ENCODE measurements at regions not wholly inside any gene's neighbourhood (a gene's known extent, or its start where the extent isn't known, plus 50 kb on each side); places are given as distances from the start of the nearest gene placed in this dataset.

GRCh38 chr16:8253718-8254117 lies 336.6 kb downstream of the TMEM114 start (continued):
- TF ChIP-seq REST (IDR thresholded peaks at IDR 0.05; ENCODE audit: low read depth) (no peak), SIN3A (IDR thresholded peaks at IDR 0.05; ENCODE audit: low read depth) (no peak), TCF7L2 (IDR thresholded peaks at IDR 0.05; ENCODE audit: borderline replicate concordance, extremely low read depth, insufficient read depth, insufficient read length) (no peak), CBX3 (IDR thresholded peaks at IDR 0.05; ENCODE audit: low read depth) (no peak), EZH2phosphoT487 (IDR thresholded peaks at IDR 0.05; ENCODE audit: borderline replicate concordance) (no peak), CTCF (IDR thresholded peaks at IDR 0.05 in 2 of 3, conservative IDR thresholded peaks at IDR 0.05 in 1 of 3; ENCODE audit: borderline replicate concordance in 1 of 3, insufficient read depth in 1 of 3, low read depth in 2 of 3, low read length in 2 of 3) (no peak), MAX (IDR thresholded peaks at IDR 0.05) (no peak), CEBPB (IDR thresholded peaks at IDR 0.05; ENCODE audit: low read depth) (no peak)

GRCh38 chr16:8251727-8252126 lies 338.6 kb downstream of the TMEM114 start:
- Histone ChIP-seq H3K4me1 (ENCODE audit: control insufficient read depth in 1 of 2, insufficient read depth in 2 of 2, low read length in 2 of 2) (no peaks in the 10 kb centered on the region), H4K20me1 (ENCODE audit: insufficient read depth) (no peaks in the 10 kb centered on the region), H3K4me2 (ENCODE audit: low read length) (no peak overlapping the region), H3K9ac (ENCODE audit: low read length) (no peak overlapping the region), H3K4me3 (replicated peaks in 1 of 2; ENCODE audit: low read depth in 1 of 2, low read length in 2 of 2) (no peak overlapping the region), H3K9me3 (ENCODE audit: control insufficient read depth in 1 of 2, insufficient read depth in 1 of 2, low read depth in 1 of 2, low read length in 2 of 2) (peaks cover 0 to 12% of the 10 kb centered on the region in 2 experiments; a peak in 2 of 4 replicates), H2AFZ (ENCODE audit: low read depth, low read length, poor library complexity, severe bottlenecking) (no peak overlapping the region), H3K27ac (ENCODE audit: low read depth, low read length) (no peak overlapping the region), H3K9me2 (ENCODE audit: insufficient read depth) (no peaks in the 10 kb centered on the region), H3K27me3 (ENCODE audit: insufficient read depth, low read length) (no peaks in the 10 kb centered on the region), H3K36me3 (ENCODE audit: control insufficient read depth in 1 of 2, insufficient read depth in 2 of 2, low read length in 2 of 2) (no peaks in the 10 kb centered on the region), H3K79me2 (ENCODE audit: insufficient read depth, low read length) (no peaks in the 10 kb centered on the region)
- ATAC-seq (no peak), DNase-seq (ENCODE audit: low read depth, low spot score) (no peak)
- ChIA-PET RAD21 (ENCODE audit: low non-redundant PET in 1 of 2, low total read pairs in 2 of 2, uncharacterized antibody in 2 of 2, unreplicated experiment in 2 of 2) (no interaction called here), CTCF (no interaction called here), POLR2A (no interaction called here)
- intact Hi-C loops (cut with micrococcal nuclease): no loop called here
- BruUV-seq (replicated peaks): no TSS peak
- TF ChIP-seq SP1 (IDR thresholded peaks at IDR 0.05; ENCODE audit: low read depth): no peak
- no peak for TF ChIP-seq CTCF (IDR thresholded peaks at IDR 0.05 in 2 of 3, conservative IDR thresholded peaks at IDR 0.05 in 1 of 3; ENCODE audit: borderline replicate concordance in 1 of 3, insufficient read depth in 1 of 3, low read depth in 2 of 3, low read length in 2 of 3)
- no peak for TF ChIP-seq TCF7L2 (IDR thresholded peaks at IDR 0.05; ENCODE audit: borderline replicate concordance, extremely low read depth, insufficient read depth, insufficient read length)
- no peak for TF ChIP-seq REST (IDR thresholded peaks at IDR 0.05; ENCODE audit: low read depth)
- no peak for TF ChIP-seq ZFX (IDR thresholded peaks at IDR 0.05)

Data from HCT116 (cell line).